Stomach (tissue), 8 donors: ENCODE measurements at regions not wholly inside any gene's neighbourhood (a gene's known extent, or its start where the extent isn't known, plus 50 kb on each side); places are given as distances from the start of the nearest gene placed in this dataset.

ENCODE experiments used
- DNase-seq, 2 donors: peaks; one replicate each; pipeline versions ENCODE4 v3.0.0 to v3.0.0-alpha.2; 2013 to 2019
- H3K27ac ChIP-seq, 5 donors: fragments of 200-600 bp in 4 of 5; sonication (generic) in 4 of 5; one replicate each; pipeline ENCODE4 v1.5.1; 2013 to 2019; ENCODE audit warnings: mild to moderate bottlenecking in 1 of 5, moderate library complexity in 1 of 5
- H3K27me3 ChIP-seq, 3 donors: fragments of 200-600 bp; sonication (generic); one replicate each; pipeline ENCODE4 v1.5.1; 2017 to 2019; ENCODE audit warnings: mixed run types in 1 of 3
- H3K36me3 ChIP-seq, 4 donors: fragments of 200-600 bp; sonication (generic); 1 replicate in 3 of 4; 2 replicates in 1 of 4; pipeline ENCODE4 v1.5.1; 2016 to 2019
- H3K4me1 ChIP-seq, 4 donors: fragments of 200-600 bp; sonication (generic); one replicate each; pipeline ENCODE4 v1.5.1; 2016 to 2019
- H3K4me3 ChIP-seq, 4 donors: fragments of 200-600 bp; sonication (generic) in 3 of 4; one replicate each; pipeline ENCODE4 v1.5.1; 2016 to 2019; ENCODE audit warnings: mild to moderate bottlenecking in 1 of 4
- H3K9me3 ChIP-seq, 4 donors: fragments of 200-600 bp; sonication (generic); one replicate each; pipeline ENCODE4 v1.5.1; 2016 to 2019
- EP300 ChIP-seq: sonication (generic); formaldehyde crosslinking; IDR thresholded peaks from one replicate; pipeline ENCODE4 v1.6.1; 2017; ENCODE audit warnings: antibody characterized with exemption
- POLR2A ChIP-seq, 4 donors: fragments of 450-650 bp; IDR thresholded peaks; one replicate each; pipeline ENCODE4 v1.6.1; 2016; ENCODE audit warnings: antibody characterized with exemption in 4 of 4, control low read depth in 2 of 4, mild to moderate bottlenecking in 1 of 4, moderate library complexity in 1 of 4
- POLR2AphosphoS5 ChIP-seq, 3 donors: sonication (generic); formaldehyde crosslinking; IDR thresholded peaks; one replicate each; pipeline ENCODE4 v1.6.1; 2016; ENCODE audit warnings: antibody characterized with exemption in 3 of 3
- WGBS, 5 donors: extraction: QIAGEN DNeasy Blood & Tissue Kit in 3 of 5; methylation state at CpG; one replicate each; pipeline versions ENCODE4 v1.1.5 to v1.1.7; 2013 to 2018; 5-methylcytosine and 5-hydroxymethylcytosine counted together
- intact Hi-C: fragments of 100-400 bp; cut with DNase I; formaldehyde crosslinking; loops from one replicate; pipeline ENCODE4 v1.15.1; 2023; ENCODE audit warnings: low total_unique reads
- TF ChIP-seq, protein P1 (sequence below), 7 experiments: fragments of 450-650 bp in 4 of 7; fragments of 200-600 bp in 3 of 7; sonication (generic) in 3 of 7; IDR thresholded peaks; one replicate each; pipeline ENCODE4 v1.5.1; 2016 to 2019; ENCODE audit warnings: antibody characterized with exemption in 7 of 7, control low read depth in 2 of 7, mild to moderate bottlenecking in 1 of 7
- donor health status: healthy with polysubstance abuse.
- donor health status: Bipolar disorder and iron deficiency.
- donor health status: healthy.

DNA sequence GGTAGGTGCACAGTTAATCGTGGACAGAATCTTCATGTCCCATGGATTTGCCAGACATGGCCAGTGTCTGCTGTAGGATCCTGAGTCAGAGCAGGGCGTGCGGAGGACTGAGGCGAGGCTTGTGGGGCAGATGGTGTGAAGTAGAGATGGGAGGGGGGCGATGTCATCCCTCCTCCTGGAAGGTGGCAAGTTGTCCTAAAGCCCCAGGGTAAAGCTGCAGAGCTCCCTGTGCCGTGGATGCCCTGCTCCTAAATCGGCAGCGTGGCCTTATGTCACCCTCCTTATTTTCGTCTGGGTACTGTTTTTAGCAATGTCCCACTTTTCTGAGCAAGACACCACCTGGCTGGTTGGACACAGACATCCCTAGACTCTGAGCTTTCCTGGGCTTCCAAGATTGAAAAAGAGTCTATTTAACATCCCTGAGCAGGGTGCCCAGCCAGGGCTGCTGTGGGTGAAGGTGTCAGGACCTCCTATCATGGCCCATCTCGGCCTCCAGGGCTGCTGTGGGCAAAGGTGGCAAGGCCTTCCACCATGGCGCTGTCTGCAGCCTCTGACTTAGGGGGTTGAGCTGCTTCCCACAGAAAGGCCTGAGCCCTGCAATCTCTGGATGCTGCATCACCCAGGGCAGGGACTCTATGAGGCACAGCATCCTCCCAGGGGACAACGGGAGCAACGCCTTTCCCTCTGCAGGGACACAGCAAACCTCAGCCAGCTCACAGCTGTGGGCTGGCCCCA, 145.4 kb downstream of the TTLL2 start:
- Histone ChIP-seq H3K4me1 (no peaks in the 10 kb centered on the region), H3K9me3 (no peaks in the 10 kb centered on the region), H3K36me3 (no peaks in the 10 kb centered on the region), H3K27ac (no peak overlapping the region), H3K4me3 (no peak overlapping the region), H3K27me3 (no peaks in the 10 kb centered on the region)
- 84 to 91% (median 89%) methylated on average over 10 to 13 of the region's 13 CpGs for WGBS, 5 donors
- DNase-seq, result no peak
- TF ChIP-seq, protein P1, sequence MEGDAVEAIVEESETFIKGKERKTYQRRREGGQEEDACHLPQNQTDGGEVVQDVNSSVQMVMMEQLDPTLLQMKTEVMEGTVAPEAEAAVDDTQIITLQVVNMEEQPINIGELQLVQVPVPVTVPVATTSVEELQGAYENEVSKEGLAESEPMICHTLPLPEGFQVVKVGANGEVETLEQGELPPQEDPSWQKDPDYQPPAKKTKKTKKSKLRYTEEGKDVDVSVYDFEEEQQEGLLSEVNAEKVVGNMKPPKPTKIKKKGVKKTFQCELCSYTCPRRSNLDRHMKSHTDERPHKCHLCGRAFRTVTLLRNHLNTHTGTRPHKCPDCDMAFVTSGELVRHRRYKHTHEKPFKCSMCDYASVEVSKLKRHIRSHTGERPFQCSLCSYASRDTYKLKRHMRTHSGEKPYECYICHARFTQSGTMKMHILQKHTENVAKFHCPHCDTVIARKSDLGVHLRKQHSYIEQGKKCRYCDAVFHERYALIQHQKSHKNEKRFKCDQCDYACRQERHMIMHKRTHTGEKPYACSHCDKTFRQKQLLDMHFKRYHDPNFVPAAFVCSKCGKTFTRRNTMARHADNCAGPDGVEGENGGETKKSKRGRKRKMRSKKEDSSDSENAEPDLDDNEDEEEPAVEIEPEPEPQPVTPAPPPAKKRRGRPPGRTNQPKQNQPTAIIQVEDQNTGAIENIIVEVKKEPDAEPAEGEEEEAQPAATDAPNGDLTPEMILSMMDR (IDR thresholded peaks at IDR 0.05), result no peak
- TF ChIP-seq POLR2AphosphoS5 (IDR thresholded peaks at IDR 0.05) (no peak), POLR2A (IDR thresholded peaks at IDR 0.05) (no peak), EP300 (no peak)
- intact Hi-C loops, result no loop called here

DNA sequence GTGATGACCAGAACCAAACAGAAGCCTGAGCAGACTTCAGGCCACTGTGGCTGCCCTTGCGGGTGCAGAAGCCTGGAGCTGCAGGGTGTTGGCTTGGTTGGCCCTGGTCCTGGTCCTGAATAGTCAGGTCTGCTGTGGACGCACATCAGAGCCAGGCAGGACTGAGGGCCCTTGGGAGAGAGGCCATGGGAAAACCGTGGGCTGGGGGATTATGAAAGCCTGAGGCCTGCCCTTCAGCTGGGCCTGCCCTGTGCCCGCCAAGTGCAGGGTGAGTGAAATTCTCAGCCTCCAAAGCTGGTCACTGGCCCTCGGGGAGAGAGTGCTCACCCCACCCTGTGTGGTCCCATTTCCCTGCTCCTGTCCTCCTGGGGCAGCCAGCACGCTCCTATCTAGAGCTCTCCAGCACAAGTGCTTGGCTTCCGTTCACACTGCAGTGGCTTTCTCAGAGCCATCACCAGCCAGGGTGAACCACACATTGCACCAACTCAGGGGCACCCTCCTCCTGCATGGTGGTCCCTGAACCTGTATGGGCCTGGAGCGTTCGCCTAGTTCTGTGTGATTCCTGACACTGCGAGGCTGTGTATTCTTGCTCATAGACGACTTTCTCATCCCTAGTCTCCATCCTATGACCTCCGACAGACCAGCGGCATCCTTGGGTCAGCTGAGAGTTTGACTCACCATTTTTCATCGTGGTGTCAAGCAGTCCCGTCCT, 146.1 kb downstream of the TTLL2 start:
- TF ChIP-seq EP300 (no peak), POLR2AphosphoS5 (IDR thresholded peaks at IDR 0.05) (no peak), POLR2A (IDR thresholded peaks at IDR 0.05) (no peak)
- TF ChIP-seq, protein P1 (IDR thresholded peaks at IDR 0.05), result no peak
- H3K36me3 ChIP-seq, result no peaks in the 10 kb centered on the region
- no peak overlapping the region for H3K27ac ChIP-seq
- no peak for DNase-seq
- no peak overlapping the region for H3K4me3 ChIP-seq
- no peaks in the 10 kb centered on the region for H3K4me1 ChIP-seq
- 82 to 92% (median 90%) methylated on average over 12 to 15 of the region's 15 CpGs for WGBS, 5 donors
- intact Hi-C loops, result no loop called here
- no peaks in the 10 kb centered on the region for H3K9me3 ChIP-seq
- H3K27me3 ChIP-seq, result no peaks in the 10 kb centered on the region

DNA sequence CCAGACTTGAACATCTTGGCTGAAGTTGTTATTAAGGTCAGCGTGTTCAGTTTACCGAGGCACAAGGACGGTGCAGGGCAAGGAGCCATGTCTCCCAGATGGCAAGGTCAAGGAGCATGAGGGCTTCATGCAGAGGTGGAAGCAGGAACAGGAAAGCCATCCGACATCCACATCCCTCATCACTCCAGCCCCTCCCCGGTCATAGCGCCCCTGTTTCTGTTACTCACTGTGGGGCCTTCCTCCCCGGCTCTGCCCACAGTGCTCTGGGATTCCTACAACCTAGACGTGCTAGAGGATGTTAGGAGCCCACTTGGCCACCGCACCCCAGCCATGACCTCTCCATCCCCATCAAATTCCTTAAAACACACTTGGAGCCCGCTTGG, 146.7 kb downstream of the TTLL2 start:
- H3K4me3 ChIP-seq, result no peak overlapping the region
- H3K4me1 ChIP-seq, result no peaks in the 10 kb centered on the region
- intact Hi-C loops, result no loop called here
- 92 to 97% (median 93%) methylated on average over 10 of the region's 10 CpGs for WGBS, 5 donors
- no peaks in the 10 kb centered on the region for H3K9me3 ChIP-seq
- H3K27ac ChIP-seq, result no peak overlapping the region
- H3K27me3 ChIP-seq, result no peaks in the 10 kb centered on the region
- no peaks in the 10 kb centered on the region for H3K36me3 ChIP-seq
- no peak for DNase-seq
- TF ChIP-seq, protein P1 (IDR thresholded peaks at IDR 0.05), result no peak
- TF ChIP-seq POLR2AphosphoS5 (IDR thresholded peaks at IDR 0.05) (no peak), POLR2A (IDR thresholded peaks at IDR 0.05) (no peak)

DNA sequence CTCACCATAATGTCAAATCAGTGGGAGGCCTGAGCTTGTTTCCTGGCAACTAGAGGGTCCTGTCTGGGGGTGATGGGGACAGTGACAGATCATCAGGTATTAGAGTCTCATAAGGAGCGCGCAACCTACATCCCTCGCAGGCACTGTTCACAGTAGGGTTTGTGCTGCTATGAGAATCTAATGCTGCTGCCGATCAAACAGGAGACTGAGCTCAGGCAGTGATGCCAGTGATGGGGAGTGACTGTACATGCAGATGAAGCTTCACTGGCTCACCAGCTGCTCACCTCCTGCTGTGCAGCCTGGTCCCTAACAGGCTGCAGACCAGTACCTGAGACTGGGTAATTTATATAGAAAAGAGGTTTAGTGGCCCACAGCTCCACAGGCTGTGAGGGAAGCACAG, 147.3 kb downstream of the TTLL2 start:
- 73 to 100% (median 96%) methylated on average over 4 of the region's 4 CpGs for WGBS, 5 donors
- intact Hi-C loops, result no loop called here
- no peaks in the 10 kb centered on the region for H3K9me3 ChIP-seq
- H3K4me1 ChIP-seq, result no peaks in the 10 kb centered on the region
- no peak for DNase-seq
- H3K27ac ChIP-seq, result no peak overlapping the region
- TF ChIP-seq POLR2A (IDR thresholded peaks at IDR 0.05) (no peak), EP300 (no peak)
- TF ChIP-seq, protein P1 (IDR thresholded peaks at IDR 0.05), result no peak
- H3K36me3 ChIP-seq, result no peaks in the 10 kb centered on the region
- H3K4me3 ChIP-seq, result no peak overlapping the region
- H3K27me3 ChIP-seq, result no peaks in the 10 kb centered on the region
